Karpas-422 (cell line): ENCODE measurements at regions not wholly inside any gene's neighbourhood (a gene's known extent, or its start where the extent isn't known, plus 50 kb on each side); places are given as distances from the start of the nearest gene placed in this dataset.

Experiments
- DNase-seq: peaks from one replicate; pipeline ENCODE4 v3.0.0-alpha.2; 2015
- H2AFZ ChIP-seq: fragments of 200-600 bp; sonication (generic); 2 replicates; pipeline ENCODE4 v1.6.1; 2014; ENCODE audit warnings: antibody characterized with exemption, low read length, mixed read lengths
- H3K27ac ChIP-seq: fragments of 200-600 bp; sonication (generic); 2 replicates; pipeline ENCODE4 v1.5.1; 2014; ENCODE audit warnings: mild to moderate bottlenecking, low read length, moderate library complexity
- H3K27me3 ChIP-seq: fragments of 200-600 bp; sonication (generic); 2 replicates; pipeline ENCODE4 v1.6.1; 2014; ENCODE audit warnings: low read length, mixed read lengths
- H3K36me3 ChIP-seq: fragments of 200-600 bp; sonication (generic); 2 replicates; pipeline ENCODE4 v1.6.1; 2014; ENCODE audit warnings: low read length, mixed read lengths; ENCODE audit not compliant: insufficient read depth
- H3K4me1 ChIP-seq: fragments of 200-600 bp; sonication (generic); 2 replicates; pipeline ENCODE4 v1.6.1; 2014; ENCODE audit warnings: mild to moderate bottlenecking, low read length, mixed read lengths
- H3K4me2 ChIP-seq: fragments of 200-600 bp; sonication (generic); 2 replicates; pipeline ENCODE4 v1.6.1; 2014; ENCODE audit warnings: low read length, low read depth, mild to moderate bottlenecking; ENCODE audit not compliant: poor library complexity, severe bottlenecking
- H3K4me3 ChIP-seq: fragments of 200-600 bp; sonication (generic); 2 replicates; pipeline ENCODE4 v1.5.1; 2014; ENCODE audit warnings: mild to moderate bottlenecking, antibody characterized with exemption, low read length, mixed read lengths
- H3K79me2 ChIP-seq: fragments of 200-600 bp; sonication (generic); 2 replicates; pipeline ENCODE4 v1.6.1; 2014; ENCODE audit warnings: mild to moderate bottlenecking, low read length, mixed read lengths
- H3K9ac ChIP-seq: fragments of 200-600 bp; sonication (generic); 2 replicates; pipeline ENCODE4 v1.6.0; 2014; ENCODE audit warnings: low read length
- H3K9me2 ChIP-seq: fragments of 200-600 bp; sonication (generic), shearing (Covaris generic); replicated peaks from 2 replicates; pipeline ENCODE4 v1.6.0; 2014; ENCODE audit warnings: mild to moderate bottlenecking, low read length, moderate library complexity; ENCODE audit not compliant: insufficient read depth
- H3K9me3 ChIP-seq: fragments of 300-700, 200-600 bp; sonication (generic); 2 replicates; pipeline ENCODE4 v1.6.1; 2014; ENCODE audit warnings: low read length, mixed read lengths
- H4K20me1 ChIP-seq: fragments of 200-600 bp; sonication (generic); 2 replicates; pipeline ENCODE4 v1.6.1; 2014; ENCODE audit warnings: mild to moderate bottlenecking, antibody characterized with exemption, low read length, low read depth; ENCODE audit not compliant: insufficient read depth

DNA sequence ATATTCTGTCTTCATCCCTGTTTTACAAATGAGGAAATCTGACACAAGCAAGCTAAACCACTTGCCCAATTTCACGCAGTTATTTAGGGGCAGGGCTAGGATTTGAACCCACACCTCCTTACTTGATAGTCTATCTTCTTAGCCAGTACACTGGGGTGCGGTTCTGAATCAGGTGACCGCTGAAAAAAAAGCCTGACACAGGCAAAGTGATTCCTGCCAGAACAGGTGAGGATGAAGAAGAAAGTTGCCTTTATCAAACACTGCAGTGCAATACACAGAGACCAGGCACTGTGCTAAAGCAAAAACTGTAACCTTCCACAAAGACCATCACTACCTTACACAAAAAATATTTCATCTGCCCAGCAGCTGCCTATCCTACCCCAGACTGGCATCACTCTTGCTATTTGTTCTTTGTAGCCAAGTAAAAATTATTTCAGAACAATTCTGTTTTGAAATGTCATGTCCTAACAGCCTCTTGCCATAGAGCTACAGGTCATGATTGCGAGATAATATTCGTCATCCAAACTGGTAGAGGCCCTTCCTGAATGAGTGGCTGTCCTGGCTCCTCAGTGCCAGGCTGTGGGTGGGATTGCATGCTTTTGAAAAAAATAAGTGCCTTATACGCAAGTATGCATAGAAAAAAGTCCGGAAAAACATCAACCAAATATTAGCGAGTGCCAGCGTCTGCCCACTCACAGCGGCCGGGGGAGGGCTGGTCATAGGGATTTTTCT is 142.3 kb upstream of the TPM1 start:
- Histone ChIP-seq H3K9ac (no peak overlapping the region), H3K4me1 (no peaks in the 10 kb centered on the region), H2AFZ (no peak overlapping the region), H3K4me2 (no peak overlapping the region), H3K79me2 (no peaks in the 10 kb centered on the region), H4K20me1 (no peaks in the 10 kb centered on the region), H3K9me2 (no peaks in the 10 kb centered on the region), H3K27me3 (no peaks in the 10 kb centered on the region), H3K9me3 (no peaks in the 10 kb centered on the region), H3K4me3 (no peak overlapping the region), H3K27ac (no peak overlapping the region), H3K36me3 (no peaks in the 10 kb centered on the region)
- DNase-seq: peak; percentile 2

DNA sequence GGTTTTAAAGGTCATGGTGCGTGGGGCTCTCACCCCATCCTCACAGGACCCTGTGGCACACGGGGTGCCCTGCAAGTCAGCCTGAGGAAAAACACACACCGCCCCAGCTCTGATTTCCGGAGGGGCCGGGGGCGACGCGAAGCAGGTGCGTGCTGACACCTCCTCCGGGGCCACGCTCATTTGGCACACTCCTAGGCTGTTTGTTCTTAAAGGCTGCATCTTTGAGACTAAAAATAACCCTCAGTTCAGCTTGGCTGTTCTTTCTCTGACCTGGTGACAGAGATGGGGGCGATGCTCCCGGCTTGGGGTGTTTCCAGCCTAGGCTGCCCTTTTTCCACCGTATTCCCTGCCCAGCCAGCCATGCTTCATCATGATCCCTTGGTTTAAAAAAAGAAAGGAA is 141.5 kb upstream of the TPM1 start:
- H3K4me1 ChIP-seq: no peaks in the 10 kb centered on the region
- DNase-seq: no peak
- no peak overlapping the region for H3K4me2 ChIP-seq
- no peak overlapping the region for H3K9ac ChIP-seq
- H3K36me3 ChIP-seq: no peaks in the 10 kb centered on the region
- no peak overlapping the region for H2AFZ ChIP-seq
- no peaks in the 10 kb centered on the region for H3K9me2 ChIP-seq
- H3K27me3 ChIP-seq: no peaks in the 10 kb centered on the region
- H3K4me3 ChIP-seq: no peak overlapping the region
- H3K27ac ChIP-seq: no peak overlapping the region
- no peaks in the 10 kb centered on the region for H3K9me3 ChIP-seq
- H3K79me2 ChIP-seq: no peaks in the 10 kb centered on the region
- no peaks in the 10 kb centered on the region for H4K20me1 ChIP-seq

DNA sequence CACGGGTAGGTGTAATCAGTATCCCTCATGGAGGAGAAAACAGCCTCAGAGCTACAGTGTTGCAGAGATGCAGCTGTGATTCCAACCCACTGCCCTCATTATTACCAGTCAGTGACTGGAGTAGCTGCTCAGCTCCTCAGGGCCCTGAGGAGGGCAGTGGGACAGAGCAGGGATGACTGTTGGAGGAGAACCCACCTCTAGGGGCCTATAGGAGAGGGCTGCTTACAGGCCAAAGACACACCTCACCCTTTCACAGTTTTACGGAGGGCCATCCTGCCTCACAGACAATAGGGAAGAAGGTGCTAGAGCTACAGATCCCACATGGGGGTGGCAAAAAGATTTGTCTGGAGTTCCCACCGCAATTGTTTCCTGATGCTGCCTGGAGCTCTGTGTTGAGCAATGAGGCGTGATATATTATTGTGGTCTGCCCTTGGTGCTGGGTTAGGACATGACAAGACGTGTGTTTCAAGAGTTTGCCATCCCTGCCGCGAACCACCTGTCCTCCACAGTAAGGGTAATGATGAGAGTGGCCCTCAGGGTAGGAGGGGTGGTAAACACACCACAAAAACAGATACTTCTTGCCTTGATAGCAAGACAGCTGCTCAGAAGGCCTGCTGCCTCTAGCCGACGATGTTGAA is 140.5 kb upstream of the TPM1 start:
- H3K9me3 ChIP-seq: no peaks in the 10 kb centered on the region
- no peak overlapping the region for H3K9ac ChIP-seq
- no peaks in the 10 kb centered on the region for H3K79me2 ChIP-seq
- H3K36me3 ChIP-seq: no peaks in the 10 kb centered on the region
- no peaks in the 10 kb centered on the region for H4K20me1 ChIP-seq
- no peak overlapping the region for H2AFZ ChIP-seq
- no peak overlapping the region for H3K4me3 ChIP-seq
- H3K9me2 ChIP-seq: no peaks in the 10 kb centered on the region
- H3K4me2 ChIP-seq: no peak overlapping the region
- DNase-seq: no peak
- no peaks in the 10 kb centered on the region for H3K27me3 ChIP-seq
- no peaks in the 10 kb centered on the region for H3K4me1 ChIP-seq
- no peak overlapping the region for H3K27ac ChIP-seq

DNA sequence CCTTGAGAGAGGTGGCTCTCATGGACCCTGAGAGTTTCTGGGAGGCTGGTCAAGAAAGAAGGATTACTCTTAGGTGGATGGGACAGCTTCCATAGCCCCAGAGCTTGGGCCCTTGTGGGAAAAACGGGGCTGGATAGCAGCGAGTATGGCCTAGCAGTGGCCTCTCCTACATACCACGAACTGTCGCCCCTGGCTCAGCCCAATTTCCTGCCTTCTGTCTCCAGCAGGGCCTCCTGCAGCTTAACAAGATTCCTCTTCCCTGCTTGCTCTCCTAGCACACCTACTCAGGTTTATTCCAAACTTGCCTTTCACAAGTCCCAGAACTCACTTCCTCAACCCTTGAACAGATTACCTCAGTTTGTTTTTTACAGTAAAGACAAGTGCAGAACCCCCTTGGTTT is 139.7 kb upstream of the TPM1 start:
- Histone ChIP-seq H3K27me3 (no peaks in the 10 kb centered on the region), H3K4me3 (no peak overlapping the region), H3K9ac (no peak overlapping the region), H3K79me2 (no peaks in the 10 kb centered on the region), H3K9me2 (no peaks in the 10 kb centered on the region), H3K4me2 (no peak overlapping the region), H3K36me3 (no peaks in the 10 kb centered on the region), H2AFZ (no peak overlapping the region), H3K27ac (no peak overlapping the region), H4K20me1 (no peaks in the 10 kb centered on the region), H3K4me1 (no peaks in the 10 kb centered on the region), H3K9me3 (no peaks in the 10 kb centered on the region)
- DNase-seq: no peak

DNA sequence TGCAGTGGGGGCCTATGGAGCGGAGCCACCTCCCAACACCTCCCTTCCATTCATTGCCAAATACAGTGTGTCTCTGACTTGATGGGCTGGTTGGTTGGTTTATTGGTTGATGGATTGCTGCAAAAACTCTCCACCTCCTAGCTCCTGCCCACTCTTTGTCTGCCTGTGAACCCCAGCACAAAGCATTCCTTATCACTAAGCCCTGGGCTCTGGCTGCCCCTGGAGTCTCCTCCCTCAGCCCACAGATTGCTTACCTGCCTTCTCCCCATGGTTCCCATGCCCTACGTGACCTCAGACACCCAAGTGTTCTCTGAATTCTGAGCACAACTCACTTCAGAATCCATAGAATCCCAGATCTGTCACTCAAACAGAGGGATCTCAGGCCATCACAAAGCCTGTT is 139.1 kb upstream of the TPM1 start:
- no peak overlapping the region for H3K4me2 ChIP-seq
- no peaks in the 10 kb centered on the region for H3K79me2 ChIP-seq
- H2AFZ ChIP-seq: no peak overlapping the region
- no peaks in the 10 kb centered on the region for H3K9me2 ChIP-seq
- no peaks in the 10 kb centered on the region for H3K9me3 ChIP-seq
- no peaks in the 10 kb centered on the region for H4K20me1 ChIP-seq
- no peak for DNase-seq
- no peaks in the 10 kb centered on the region for H3K4me1 ChIP-seq
- no peak overlapping the region for H3K27ac ChIP-seq
- H3K9ac ChIP-seq: no peak overlapping the region
- no peaks in the 10 kb centered on the region for H3K27me3 ChIP-seq
- no peaks in the 10 kb centered on the region for H3K36me3 ChIP-seq
- no peak overlapping the region for H3K4me3 ChIP-seq

DNA sequence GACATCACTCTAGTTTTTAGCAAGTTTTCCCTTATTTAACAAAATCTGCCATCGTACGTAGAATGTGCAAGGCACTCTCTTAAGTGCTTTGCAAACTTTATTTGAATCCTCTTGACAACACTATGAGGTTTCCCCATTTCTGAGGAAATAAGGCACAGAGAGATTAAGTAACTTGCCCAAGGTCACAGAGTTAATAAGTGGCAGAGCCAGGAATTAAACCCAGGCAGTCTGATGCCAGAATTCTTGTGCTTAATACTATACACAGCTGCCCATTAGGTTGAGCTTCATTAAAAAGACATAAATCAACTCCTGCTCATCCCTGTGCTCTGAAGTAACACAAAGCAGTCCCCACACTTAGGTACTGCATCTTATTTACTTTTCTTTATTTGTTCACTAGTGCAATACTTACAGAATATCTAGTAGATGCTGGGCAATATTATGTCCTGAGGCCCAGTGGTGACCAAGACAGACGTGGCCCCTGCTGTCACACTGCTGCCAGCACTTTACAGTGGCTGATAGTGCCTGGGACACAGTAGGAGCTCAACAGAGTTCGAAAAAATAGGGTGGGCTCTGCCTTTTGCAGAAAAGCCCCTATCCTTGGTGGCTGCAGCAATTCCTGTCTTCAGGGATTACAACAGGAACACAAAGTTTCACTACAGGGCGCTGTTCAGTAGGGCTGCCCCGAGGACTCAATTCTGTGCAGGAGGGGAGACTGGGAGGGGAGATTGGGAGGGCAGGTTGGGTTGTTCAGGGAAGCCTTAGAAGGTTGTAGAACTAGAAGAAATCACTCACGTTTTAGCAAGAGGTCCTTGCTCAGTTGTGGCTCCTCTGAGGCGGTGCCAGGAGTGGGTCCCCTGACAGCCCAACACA is 138.3 kb upstream of the TPM1 start:
- Histone ChIP-seq H3K36me3 (no peaks in the 10 kb centered on the region), H4K20me1 (no peaks in the 10 kb centered on the region), H3K27ac (no peak overlapping the region), H3K9ac (no peak overlapping the region), H3K4me2 (no peak overlapping the region), H3K4me3 (no peak overlapping the region), H3K9me2 (no peaks in the 10 kb centered on the region), H3K27me3 (no peaks in the 10 kb centered on the region), H3K4me1 (no peaks in the 10 kb centered on the region), H3K9me3 (no peaks in the 10 kb centered on the region), H2AFZ (no peak overlapping the region), H3K79me2 (no peaks in the 10 kb centered on the region)
- no peak for DNase-seq

DNA sequence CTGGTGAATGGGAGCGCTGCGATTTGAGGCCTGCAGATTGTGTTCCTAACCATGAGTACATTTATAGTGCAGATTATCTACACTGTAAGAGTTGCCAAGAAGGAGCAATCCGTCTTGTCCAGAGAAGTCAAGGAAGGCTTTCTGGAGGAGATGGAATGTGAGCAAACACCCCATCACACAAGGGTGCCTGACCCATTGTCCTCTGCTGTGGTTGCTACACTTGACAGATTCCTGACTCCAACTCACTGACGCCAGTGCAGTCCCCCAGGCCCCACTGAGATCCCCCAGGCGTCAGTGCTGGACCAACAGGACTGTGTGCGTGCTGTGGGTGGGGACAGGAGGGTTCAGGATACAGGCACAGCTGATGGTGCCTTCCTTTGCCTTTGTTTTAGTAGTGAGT is 135.9 kb upstream of the TPM1 start:
- H3K9ac ChIP-seq: no peak overlapping the region
- H3K9me2 ChIP-seq: no peaks in the 10 kb centered on the region
- H3K27me3 ChIP-seq: no peaks in the 10 kb centered on the region
- no peaks in the 10 kb centered on the region for H3K36me3 ChIP-seq
- no peaks in the 10 kb centered on the region for H3K9me3 ChIP-seq
- no peak overlapping the region for H2AFZ ChIP-seq
- no peak overlapping the region for H3K4me3 ChIP-seq
- H3K79me2 ChIP-seq: no peaks in the 10 kb centered on the region
- H3K4me2 ChIP-seq: no peak overlapping the region
- H3K27ac ChIP-seq: no peak overlapping the region
- no peaks in the 10 kb centered on the region for H4K20me1 ChIP-seq
- no peaks in the 10 kb centered on the region for H3K4me1 ChIP-seq
- no peak for DNase-seq

DNA sequence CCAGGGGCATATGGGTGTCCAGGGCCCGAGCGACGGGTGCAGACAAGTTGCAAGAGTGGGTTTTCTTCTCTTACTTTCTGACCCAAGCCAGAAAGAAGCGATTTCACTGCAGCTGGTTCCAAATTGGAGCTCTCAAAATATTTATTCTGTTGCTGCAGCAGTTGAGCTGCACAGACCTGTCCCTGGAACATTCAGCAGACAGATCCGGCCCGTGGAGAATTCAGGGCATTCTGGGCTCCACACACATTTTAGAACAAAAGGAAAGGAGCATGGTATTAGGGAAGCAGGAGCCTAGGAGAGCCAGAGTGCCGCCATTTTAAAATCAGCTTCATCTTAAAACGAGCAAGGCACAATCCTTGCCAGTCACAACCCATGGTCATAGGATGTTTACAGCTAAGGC is 135.3 kb upstream of the TPM1 start:
- no peaks in the 10 kb centered on the region for H3K79me2 ChIP-seq
- no peaks in the 10 kb centered on the region for H4K20me1 ChIP-seq
- H3K4me1 ChIP-seq: no peaks in the 10 kb centered on the region
- H3K4me3 ChIP-seq: no peak overlapping the region
- H3K9me3 ChIP-seq: no peaks in the 10 kb centered on the region
- H3K27me3 ChIP-seq: no peaks in the 10 kb centered on the region
- H3K4me2 ChIP-seq: no peak overlapping the region
- H3K36me3 ChIP-seq: no peaks in the 10 kb centered on the region
- no peak overlapping the region for H3K9ac ChIP-seq
- H3K9me2 ChIP-seq: no peaks in the 10 kb centered on the region
- H2AFZ ChIP-seq: no peak overlapping the region
- no peak for DNase-seq
- H3K27ac ChIP-seq: no peak overlapping the region
